ENCODE measurements at regions not wholly inside any gene's neighbourhood (a gene's known extent, or its start where the extent isn't known, plus 50 kb on each side); places are given as distances from the start of the nearest gene placed in this dataset.

DNA sequence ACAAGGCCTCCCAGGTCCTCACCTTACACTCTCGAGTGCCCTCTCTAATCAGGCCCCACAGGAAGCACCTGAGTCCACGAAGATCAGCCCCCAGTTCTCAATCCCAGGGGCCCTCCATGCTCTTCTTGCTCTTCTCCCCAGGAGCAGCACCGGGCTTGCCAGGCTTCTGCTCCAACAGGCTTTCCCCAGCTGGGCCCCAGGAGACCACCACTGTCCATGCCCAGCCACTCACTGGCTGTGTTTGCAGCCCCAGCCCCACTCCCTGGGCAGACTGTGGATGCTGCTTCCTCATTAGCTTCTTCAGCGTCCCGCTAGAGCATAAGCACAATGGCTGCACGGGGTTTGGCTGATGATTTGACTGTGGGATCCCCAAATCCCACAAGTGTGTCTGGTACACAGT lies 781.9 kb downstream of the GALR1 start (continued):
- TF ChIP-seq, protein P1, sequence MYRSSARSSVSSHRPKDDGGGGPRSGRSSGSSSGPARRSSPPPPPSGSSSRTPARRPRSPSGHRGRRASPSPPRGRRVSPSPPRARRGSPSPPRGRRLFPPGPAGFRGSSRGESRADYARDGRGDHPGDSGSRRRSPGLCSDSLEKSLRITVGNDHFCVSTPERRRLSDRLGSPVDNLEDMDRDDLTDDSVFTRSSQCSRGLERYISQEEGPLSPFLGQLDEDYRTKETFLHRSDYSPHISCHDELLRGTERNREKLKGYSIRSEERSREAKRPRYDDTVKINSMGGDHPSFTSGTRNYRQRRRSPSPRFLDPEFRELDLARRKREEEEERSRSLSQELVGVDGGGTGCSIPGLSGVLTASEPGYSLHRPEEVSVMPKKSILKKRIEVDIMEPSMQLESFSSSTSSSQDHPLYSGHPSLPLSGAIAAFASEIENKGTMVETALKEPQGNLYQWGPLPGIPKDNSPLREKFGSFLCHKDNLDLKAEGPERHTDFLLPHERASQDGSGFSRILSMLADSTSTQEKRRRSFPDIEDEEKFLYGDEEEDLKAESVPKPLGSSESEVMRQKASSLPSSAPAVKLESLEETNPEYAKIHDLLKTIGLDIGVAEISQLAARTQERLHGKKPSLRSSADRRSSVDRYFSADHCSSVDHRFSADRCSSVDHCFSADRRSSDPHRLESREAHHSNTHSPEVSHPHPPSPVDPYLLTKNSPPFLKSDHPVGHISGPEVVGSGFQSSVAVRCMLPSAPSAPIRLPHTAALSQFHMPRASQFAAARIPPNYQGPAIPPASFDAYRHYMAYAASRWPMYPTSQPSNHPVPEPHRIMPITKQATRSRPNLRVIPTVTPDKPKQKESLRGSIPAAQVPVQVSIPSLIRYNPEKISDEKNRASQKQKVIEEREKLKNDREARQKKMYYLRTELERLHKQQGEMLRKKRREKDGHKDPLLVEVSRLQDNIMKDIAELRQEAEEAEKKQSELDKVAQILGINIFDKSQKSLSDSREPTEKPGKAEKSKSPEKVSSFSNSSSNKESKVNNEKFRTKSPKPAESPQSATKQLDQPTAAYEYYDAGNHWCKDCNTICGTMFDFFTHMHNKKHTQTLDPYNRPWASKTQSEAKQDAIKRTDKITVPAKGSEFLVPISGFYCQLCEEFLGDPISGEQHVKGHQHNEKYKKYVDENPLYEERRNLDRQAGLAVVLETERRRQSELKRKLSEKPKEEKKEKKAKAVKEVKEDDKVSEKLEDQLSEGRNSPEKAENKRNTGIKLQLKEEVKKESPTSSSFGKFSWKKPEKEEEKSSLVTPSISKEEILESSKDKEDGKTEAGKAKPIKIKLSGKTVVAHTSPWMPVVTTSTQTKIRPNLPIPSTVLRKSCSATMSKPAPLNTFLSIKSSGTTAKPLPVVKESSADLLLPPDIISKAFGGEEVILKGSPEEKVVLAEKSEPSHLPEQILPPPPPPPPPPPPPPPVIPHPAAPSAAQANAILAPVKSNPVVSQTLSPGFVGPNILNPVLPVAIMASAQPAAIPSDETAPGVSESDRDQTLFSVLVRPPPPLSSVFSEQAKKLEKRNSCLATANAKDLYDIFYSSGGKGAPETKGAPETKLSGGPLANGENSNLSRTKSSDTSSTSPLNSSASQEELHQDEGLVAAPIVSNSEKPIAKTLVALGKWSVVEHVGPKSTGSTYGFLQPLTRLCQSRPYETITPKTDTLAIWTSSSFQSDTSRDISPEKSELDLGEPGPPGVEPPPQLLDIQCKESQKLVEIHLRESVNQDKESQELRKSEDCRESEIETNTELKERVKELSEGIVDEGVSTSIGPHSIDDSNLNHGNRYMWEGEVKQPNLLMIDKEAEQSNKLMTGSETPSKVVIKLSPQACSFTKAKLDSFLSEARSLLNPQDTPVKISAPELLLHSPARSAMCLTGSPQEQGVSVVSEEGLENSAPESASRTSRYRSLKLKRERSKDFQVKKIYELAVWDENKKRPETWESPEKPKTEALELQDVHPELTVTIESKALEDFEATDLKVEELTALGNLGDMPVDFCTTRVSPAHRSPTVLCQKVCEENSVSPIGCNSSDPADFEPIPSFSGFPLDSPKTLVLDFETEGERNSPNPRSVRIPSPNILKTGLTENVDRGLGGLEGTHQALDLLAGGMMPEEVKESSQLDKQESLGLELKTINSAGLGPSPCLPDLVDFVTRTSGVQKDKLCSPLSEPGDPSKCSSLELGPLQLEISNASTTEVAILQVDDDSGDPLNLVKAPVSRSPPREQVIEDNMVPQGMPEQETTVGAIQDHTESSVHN (CRISPR knock-in tag; IDR thresholded peaks at IDR 0.05), result no peak
- TF ChIP-seq CAMTA2 (CRISPR knock-in tag; IDR thresholded peaks at IDR 0.05; ENCODE audit: borderline replicate concordance) (no peak), ZNF205 (CRISPR knock-in tag; IDR thresholded peaks at IDR 0.05) (no peak), HOXA5 (CRISPR knock-in tag; IDR thresholded peaks at IDR 0.05) (no peak)
- TF ChIP-seq, protein P2, sequence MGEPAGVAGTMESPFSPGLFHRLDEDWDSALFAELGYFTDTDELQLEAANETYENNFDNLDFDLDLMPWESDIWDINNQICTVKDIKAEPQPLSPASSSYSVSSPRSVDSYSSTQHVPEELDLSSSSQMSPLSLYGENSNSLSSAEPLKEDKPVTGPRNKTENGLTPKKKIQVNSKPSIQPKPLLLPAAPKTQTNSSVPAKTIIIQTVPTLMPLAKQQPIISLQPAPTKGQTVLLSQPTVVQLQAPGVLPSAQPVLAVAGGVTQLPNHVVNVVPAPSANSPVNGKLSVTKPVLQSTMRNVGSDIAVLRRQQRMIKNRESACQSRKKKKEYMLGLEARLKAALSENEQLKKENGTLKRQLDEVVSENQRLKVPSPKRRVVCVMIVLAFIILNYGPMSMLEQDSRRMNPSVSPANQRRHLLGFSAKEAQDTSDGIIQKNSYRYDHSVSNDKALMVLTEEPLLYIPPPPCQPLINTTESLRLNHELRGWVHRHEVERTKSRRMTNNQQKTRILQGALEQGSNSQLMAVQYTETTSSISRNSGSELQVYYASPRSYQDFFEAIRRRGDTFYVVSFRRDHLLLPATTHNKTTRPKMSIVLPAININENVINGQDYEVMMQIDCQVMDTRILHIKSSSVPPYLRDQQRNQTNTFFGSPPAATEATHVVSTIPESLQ (CRISPR knock-in tag; conservative IDR thresholded peaks at IDR 0.05), result no peak
- TF ChIP-seq, protein P3, sequence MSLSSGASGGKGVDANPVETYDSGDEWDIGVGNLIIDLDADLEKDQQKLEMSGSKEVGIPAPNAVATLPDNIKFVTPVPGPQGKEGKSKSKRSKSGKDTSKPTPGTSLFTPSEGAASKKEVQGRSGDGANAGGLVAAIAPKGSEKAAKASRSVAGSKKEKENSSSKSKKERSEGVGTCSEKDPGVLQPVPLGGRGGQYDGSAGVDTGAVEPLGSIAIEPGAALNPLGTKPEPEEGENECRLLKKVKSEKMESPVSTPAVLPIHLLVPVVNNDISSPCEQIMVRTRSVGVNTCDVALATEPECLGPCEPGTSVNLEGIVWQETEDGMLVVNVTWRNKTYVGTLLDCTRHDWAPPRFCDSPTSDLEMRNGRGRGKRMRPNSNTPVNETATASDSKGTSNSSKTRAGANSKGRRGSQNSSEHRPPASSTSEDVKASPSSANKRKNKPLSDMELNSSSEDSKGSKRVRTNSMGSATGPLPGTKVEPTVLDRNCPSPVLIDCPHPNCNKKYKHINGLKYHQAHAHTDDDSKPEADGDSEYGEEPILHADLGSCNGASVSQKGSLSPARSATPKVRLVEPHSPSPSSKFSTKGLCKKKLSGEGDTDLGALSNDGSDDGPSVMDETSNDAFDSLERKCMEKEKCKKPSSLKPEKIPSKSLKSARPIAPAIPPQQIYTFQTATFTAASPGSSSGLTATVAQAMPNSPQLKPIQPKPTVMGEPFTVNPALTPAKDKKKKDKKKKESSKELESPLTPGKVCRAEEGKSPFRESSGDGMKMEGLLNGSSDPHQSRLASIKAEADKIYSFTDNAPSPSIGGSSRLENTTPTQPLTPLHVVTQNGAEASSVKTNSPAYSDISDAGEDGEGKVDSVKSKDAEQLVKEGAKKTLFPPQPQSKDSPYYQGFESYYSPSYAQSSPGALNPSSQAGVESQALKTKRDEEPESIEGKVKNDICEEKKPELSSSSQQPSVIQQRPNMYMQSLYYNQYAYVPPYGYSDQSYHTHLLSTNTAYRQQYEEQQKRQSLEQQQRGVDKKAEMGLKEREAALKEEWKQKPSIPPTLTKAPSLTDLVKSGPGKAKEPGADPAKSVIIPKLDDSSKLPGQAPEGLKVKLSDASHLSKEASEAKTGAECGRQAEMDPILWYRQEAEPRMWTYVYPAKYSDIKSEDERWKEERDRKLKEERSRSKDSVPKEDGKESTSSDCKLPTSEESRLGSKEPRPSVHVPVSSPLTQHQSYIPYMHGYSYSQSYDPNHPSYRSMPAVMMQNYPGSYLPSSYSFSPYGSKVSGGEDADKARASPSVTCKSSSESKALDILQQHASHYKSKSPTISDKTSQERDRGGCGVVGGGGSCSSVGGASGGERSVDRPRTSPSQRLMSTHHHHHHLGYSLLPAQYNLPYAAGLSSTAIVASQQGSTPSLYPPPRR (CRISPR knock-in tag; IDR thresholded peaks at IDR 0.05; ENCODE audit: borderline replicate concordance), result no peak

Data from HepG2 (cell line).